NB4 (cell line): ENCODE measurements at regions not wholly inside any gene's neighbourhood (a gene's known extent, or its start where the extent isn't known, plus 50 kb on each side); places are given as distances from the start of the nearest gene placed in this dataset.

Source experiments
- MYC ChIP-seq: IDR thresholded peaks from 2 replicates; pipeline ENCODE4 v1.6.1; 2011; ENCODE audit warnings: low read depth, low read length
- POLR2A ChIP-seq: IDR thresholded peaks from 2 replicates; pipeline ENCODE4 v1.6.1; 2011; ENCODE audit warnings: mild to moderate bottlenecking; ENCODE audit not compliant: insufficient read length; ENCODE audit errors: extremely low read depth
- TF ChIP-seq, protein P1 (sequence below): IDR thresholded peaks from one replicate; pipeline ENCODE4 v1.5.1; 2012; ENCODE audit warnings: low read depth, low read length
- TF ChIP-seq, protein P2 (sequence below): IDR thresholded peaks from 2 replicates; pipeline ENCODE4 v1.6.1; 2011; ENCODE audit warnings: low read depth, low read length

DNA sequence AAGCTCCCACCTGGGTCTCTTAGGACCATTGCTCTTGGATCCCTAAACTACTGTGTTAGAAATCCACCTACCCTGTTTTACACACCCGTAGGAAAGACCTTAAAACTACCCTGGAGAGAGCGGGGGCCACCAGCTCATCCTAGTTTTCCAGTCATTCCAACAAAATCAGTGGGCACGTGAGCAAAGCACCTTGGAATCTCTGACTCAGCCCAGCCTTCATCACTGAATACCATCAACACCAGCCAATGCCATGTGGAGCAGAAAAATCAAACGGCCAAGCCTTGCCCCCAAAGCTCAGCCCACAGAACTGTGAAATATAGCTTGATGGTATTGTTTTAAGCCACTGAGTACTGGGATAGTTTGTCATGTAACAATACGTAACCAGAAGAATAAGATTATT lies 449.7 kb upstream of the CHAC2 start:
- TF ChIP-seq POLR2A (no peak), MYC (no peak)
- TF ChIP-seq, protein P1, sequence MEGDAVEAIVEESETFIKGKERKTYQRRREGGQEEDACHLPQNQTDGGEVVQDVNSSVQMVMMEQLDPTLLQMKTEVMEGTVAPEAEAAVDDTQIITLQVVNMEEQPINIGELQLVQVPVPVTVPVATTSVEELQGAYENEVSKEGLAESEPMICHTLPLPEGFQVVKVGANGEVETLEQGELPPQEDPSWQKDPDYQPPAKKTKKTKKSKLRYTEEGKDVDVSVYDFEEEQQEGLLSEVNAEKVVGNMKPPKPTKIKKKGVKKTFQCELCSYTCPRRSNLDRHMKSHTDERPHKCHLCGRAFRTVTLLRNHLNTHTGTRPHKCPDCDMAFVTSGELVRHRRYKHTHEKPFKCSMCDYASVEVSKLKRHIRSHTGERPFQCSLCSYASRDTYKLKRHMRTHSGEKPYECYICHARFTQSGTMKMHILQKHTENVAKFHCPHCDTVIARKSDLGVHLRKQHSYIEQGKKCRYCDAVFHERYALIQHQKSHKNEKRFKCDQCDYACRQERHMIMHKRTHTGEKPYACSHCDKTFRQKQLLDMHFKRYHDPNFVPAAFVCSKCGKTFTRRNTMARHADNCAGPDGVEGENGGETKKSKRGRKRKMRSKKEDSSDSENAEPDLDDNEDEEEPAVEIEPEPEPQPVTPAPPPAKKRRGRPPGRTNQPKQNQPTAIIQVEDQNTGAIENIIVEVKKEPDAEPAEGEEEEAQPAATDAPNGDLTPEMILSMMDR, result no peak
- TF ChIP-seq, protein P2, sequence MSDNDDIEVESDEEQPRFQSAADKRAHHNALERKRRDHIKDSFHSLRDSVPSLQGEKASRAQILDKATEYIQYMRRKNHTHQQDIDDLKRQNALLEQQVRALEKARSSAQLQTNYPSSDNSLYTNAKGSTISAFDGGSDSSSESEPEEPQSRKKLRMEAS, result no peak
